ENCODE measurements at regions not wholly inside any gene's neighbourhood (a gene's known extent, or its start where the extent isn't known, plus 50 kb on each side); places are given as distances from the start of the nearest gene placed in this dataset.

GRCh38 chr5:63262185-63262981, 683.8 kb downstream of the LRRC70 start:
- no peak overlapping the region for H3K4me3 ChIP-seq
- in situ Hi-C loops (cut with MboI) (no loop called here), intact Hi-C loops (cut with micrococcal nuclease) (no loop called here)
- H3K4me2 ChIP-seq (ENCODE audit: insufficient read depth, low read length) = no peak overlapping the region
- CTCF ChIA-PET (ENCODE audit: low intra/inter-chr PET ratio) = no interaction called here
- TF ChIP-seq CTCF (IDR thresholded peaks at IDR 0.05 in 2 of 3, conservative IDR thresholded peaks at IDR 0.05 in 1 of 3; ENCODE audit: insufficient read depth in 2 of 3, low read depth in 1 of 3, low read length in 3 of 3) (no peak), ZNF121 (CRISPR knock-in tag; conservative IDR thresholded peaks at IDR 0.05) (no peak), RERE (CRISPR knock-in tag; IDR thresholded peaks at IDR 0.05; ENCODE audit: borderline replicate concordance) (no peak), ZNF830 (CRISPR knock-in tag; IDR thresholded peaks at IDR 0.05) (no peak), ZZZ3 (IDR thresholded peaks at IDR 0.05) (no peak), SUPT5H (IDR thresholded peaks at IDR 0.05) (no peak), NR1H2 (CRISPR knock-in tag; IDR thresholded peaks at IDR 0.05) (no peak)
- ATAC-seq (no peak), FAIRE-seq (no peak), DNase-seq (ENCODE audit: extremely low read depth in 1 of 4, low spot score in 3 of 4) (no peak)
- no TSS peak for BruUV-seq (replicated peaks)
- H3K9me3 ChIP-seq (replicated peaks; ENCODE audit: control insufficient read depth, insufficient read depth, low read depth, low read length) = no peaks in the 10 kb centered on the region
- H3K9me1 ChIP-seq (ENCODE audit: control insufficient read depth, insufficient read depth, low read length) = no peaks in the 10 kb centered on the region
- H4K20me1 ChIP-seq (replicated peaks; ENCODE audit: control insufficient read depth, insufficient read depth, low read length) = no peaks in the 10 kb centered on the region
- H3K27ac ChIP-seq (ENCODE audit: extremely low read depth, low read depth, low read length) = no peak overlapping the region
- H3K9ac ChIP-seq (ENCODE audit: insufficient read depth in 1 of 2, low read depth in 2 of 2, low read length in 2 of 2) = no peak overlapping the region
- no peaks in the 10 kb centered on the region for H3K79me2 ChIP-seq (ENCODE audit: control insufficient read depth, insufficient read depth, low read length)
- H3K27me3 ChIP-seq (ENCODE audit: control insufficient read depth in 2 of 2, insufficient read depth in 2 of 2, low read length in 2 of 2) = no peaks in the 10 kb centered on the region
- no peak overlapping the region for H2AFZ ChIP-seq (ENCODE audit: low read depth, low read length)
- H3K36me3 ChIP-seq (ENCODE audit: control insufficient read depth, insufficient read depth, low read length) = no peaks in the 10 kb centered on the region
- WGBS (ENCODE audit: insufficient coverage, low coverage, missing lambda C conversion rate) = 5% methylated on average over 4 of the region's 4 CpGs
- no peaks in the 10 kb centered on the region for H3K4me1 ChIP-seq (replicated peaks in 1 of 2; ENCODE audit: control insufficient read depth in 2 of 2, insufficient read depth in 2 of 2, low read length in 2 of 2)
- POLR2A ChIA-PET = no interaction called here

Measured in K562 (cell line).